Ishikawa (cell line): ENCODE measurements at regions not wholly inside any gene's neighbourhood (a gene's known extent, or its start where the extent isn't known, plus 50 kb on each side); places are given as distances from the start of the nearest gene placed in this dataset.

Source experiments
- CEBPB ChIP-seq: IDR thresholded peaks from 2 replicates; pipeline ENCODE4 v1.6.1; 2012
- CREB1 ChIP-seq: IDR thresholded peaks from 2 replicates; pipeline ENCODE4 v1.6.1; 2012; ENCODE audit warnings: low read depth
- EGR1 ChIP-seq: IDR thresholded peaks from 2 replicates; pipeline ENCODE4 v1.6.1; 2012
- EP300 ChIP-seq: IDR thresholded peaks from 2 replicates; pipeline ENCODE4 v1.6.1; 2012; ENCODE audit warnings: borderline replicate concordance
- FOXM1 ChIP-seq: IDR thresholded peaks from 2 replicates; pipeline ENCODE4 v1.6.1; 2012; ENCODE audit warnings: low read depth, borderline replicate concordance
- NFIC ChIP-seq: IDR thresholded peaks from 2 replicates; pipeline ENCODE4 v1.6.1; 2012
- RAD21 ChIP-seq: IDR thresholded peaks from 2 replicates; pipeline ENCODE4 v1.6.1; 2012; ENCODE audit warnings: low read depth
- TAF1 ChIP-seq: IDR thresholded peaks from 2 replicates; pipeline ENCODE4 v1.6.1; 2012; ENCODE audit warnings: low read depth, mild to moderate bottlenecking
- TCF12 ChIP-seq: IDR thresholded peaks from 2 replicates; pipeline ENCODE4 v1.6.1; 2012; ENCODE audit warnings: low read depth
- TEAD4 ChIP-seq: IDR thresholded peaks from 2 replicates; pipeline ENCODE4 v1.6.1; 2012
- YY1 ChIP-seq: IDR thresholded peaks from 2 replicates; pipeline ENCODE4 v1.6.1; 2012; ENCODE audit warnings: low read depth
- ZBTB7A ChIP-seq: IDR thresholded peaks from 2 replicates; pipeline ENCODE4 v1.6.1; 2012; ENCODE audit warnings: low read depth
- TF ChIP-seq, protein P1 (sequence below): IDR thresholded peaks from 2 replicates; pipeline ENCODE4 v1.6.1; 2012; ENCODE audit warnings: low read depth, mild to moderate bottlenecking
- TF ChIP-seq, protein P2 (sequence below): IDR thresholded peaks from 2 replicates; pipeline ENCODE4 v1.6.1; 2012
- TF ChIP-seq, protein P3 (sequence below): IDR thresholded peaks from 2 replicates; pipeline ENCODE4 v1.6.1; 2012

DNA sequence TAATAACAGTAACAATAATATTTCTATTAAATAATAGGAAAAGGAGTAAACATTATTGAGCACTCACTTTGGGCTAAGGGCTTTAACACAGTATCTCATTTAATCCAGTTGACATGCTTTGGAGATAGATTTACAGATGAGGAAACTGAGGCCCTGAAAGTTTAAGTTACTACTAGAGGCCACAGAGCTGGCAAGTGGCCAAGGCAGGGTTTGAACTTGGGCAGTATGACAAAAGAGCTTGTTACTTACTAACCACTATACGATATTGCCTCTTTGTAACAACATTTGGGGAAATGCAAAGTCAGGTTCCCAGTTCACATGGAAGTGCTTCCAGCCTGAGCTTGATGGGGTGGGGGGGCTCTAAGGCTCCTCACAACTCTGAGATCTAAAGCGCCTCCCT lies 149.1 kb upstream of the LMCD1 start:
- TF ChIP-seq CREB1 (no peak), CEBPB (no peak), TEAD4 (no peak), RAD21 (no peak), TAF1 (no peak), ZBTB7A (no peak), FOXM1 (no peak), TCF12 (no peak), NFIC (no peak)

DNA sequence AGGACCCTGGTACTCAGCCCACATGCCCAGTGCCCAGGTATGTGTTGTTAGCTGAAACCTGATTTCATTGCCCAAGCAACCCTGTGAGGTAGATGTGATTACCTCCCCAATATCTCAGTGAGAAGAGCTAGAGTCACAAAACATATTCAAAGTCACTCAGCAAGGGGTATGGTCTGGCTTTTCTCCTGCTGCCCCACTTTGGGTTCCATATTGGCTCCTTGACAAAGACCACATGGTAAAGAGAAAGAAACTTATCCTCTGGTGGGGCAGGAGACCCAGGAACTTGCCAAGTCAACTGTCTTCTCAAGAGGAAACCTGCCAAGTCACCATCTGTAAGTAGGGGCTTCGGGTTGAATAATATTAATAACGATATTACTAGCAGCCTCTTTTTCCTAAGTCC lies 148.3 kb upstream of the LMCD1 start:
- TF ChIP-seq, protein P1, sequence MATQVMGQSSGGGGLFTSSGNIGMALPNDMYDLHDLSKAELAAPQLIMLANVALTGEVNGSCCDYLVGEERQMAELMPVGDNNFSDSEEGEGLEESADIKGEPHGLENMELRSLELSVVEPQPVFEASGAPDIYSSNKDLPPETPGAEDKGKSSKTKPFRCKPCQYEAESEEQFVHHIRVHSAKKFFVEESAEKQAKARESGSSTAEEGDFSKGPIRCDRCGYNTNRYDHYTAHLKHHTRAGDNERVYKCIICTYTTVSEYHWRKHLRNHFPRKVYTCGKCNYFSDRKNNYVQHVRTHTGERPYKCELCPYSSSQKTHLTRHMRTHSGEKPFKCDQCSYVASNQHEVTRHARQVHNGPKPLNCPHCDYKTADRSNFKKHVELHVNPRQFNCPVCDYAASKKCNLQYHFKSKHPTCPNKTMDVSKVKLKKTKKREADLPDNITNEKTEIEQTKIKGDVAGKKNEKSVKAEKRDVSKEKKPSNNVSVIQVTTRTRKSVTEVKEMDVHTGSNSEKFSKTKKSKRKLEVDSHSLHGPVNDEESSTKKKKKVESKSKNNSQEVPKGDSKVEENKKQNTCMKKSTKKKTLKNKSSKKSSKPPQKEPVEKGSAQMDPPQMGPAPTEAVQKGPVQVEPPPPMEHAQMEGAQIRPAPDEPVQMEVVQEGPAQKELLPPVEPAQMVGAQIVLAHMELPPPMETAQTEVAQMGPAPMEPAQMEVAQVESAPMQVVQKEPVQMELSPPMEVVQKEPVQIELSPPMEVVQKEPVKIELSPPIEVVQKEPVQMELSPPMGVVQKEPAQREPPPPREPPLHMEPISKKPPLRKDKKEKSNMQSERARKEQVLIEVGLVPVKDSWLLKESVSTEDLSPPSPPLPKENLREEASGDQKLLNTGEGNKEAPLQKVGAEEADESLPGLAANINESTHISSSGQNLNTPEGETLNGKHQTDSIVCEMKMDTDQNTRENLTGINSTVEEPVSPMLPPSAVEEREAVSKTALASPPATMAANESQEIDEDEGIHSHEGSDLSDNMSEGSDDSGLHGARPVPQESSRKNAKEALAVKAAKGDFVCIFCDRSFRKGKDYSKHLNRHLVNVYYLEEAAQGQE = no peak
- TF ChIP-seq EGR1 = no peak
- no peak for TF ChIP-seq YY1
- no peak for TF ChIP-seq NFIC
- no peak for TF ChIP-seq TEAD4
- TF ChIP-seq RAD21 = no peak
- TF ChIP-seq, protein P2, sequence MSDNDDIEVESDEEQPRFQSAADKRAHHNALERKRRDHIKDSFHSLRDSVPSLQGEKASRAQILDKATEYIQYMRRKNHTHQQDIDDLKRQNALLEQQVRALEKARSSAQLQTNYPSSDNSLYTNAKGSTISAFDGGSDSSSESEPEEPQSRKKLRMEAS = no peak
- TF ChIP-seq CREB1 = no peak
- TF ChIP-seq, protein P3, sequence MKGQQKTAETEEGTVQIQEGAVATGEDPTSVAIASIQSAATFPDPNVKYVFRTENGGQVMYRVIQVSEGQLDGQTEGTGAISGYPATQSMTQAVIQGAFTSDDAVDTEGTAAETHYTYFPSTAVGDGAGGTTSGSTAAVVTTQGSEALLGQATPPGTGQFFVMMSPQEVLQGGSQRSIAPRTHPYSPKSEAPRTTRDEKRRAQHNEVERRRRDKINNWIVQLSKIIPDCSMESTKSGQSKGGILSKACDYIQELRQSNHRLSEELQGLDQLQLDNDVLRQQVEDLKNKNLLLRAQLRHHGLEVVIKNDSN = no peak
- no peak for TF ChIP-seq ZBTB7A
- no peak for TF ChIP-seq CEBPB
- TF ChIP-seq FOXM1 = no peak
- no peak for TF ChIP-seq TAF1
- no peak for TF ChIP-seq TCF12
- no peak for TF ChIP-seq EP300

DNA sequence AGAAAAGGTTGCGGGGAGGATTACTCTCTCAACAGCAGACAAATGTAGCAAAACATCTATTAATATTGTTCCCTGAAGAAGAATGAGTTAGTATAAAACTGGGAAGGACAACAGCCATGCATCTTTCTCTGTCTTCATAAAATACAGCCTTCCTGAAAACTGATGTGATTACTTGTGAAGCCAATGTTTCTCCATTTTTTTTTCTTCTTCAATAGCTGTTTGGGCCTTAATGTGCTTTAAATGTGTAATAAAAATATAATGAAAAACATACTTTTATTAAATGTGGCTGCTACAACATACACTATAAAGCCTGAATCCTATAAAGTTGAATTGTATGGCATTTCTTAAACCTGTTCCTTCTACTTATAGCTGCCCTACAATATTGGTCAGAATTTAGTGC lies 146.3 kb upstream of the LMCD1 start:
- TF ChIP-seq RAD21 (no peak), ZBTB7A (no peak)

DNA sequence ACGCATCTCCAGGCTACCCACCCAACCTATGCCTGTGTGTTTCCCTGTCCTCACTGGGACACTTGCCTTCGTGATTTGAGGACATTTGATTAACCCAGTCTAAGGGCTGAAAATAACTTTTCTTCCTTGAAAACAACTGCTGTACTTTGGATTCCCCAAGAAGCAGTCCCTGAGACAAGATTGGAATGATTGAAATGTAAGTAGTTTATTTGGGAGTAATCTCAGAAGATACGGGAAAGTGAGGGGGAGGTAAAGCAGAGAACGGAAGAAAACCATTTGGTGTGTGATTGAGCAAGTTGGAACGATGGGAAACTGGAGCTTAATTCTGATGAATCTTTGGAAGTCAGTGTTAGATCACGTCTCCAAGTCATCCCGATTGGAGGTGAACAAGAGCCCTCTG lies 143.8 kb upstream of the LMCD1 start:
- no peak for TF ChIP-seq NFIC
- no peak for TF ChIP-seq YY1
- TF ChIP-seq EP300 = no peak
- TF ChIP-seq TAF1 = no peak
- TF ChIP-seq, protein P1 = no peak
- no peak for TF ChIP-seq FOXM1
- no peak for TF ChIP-seq EGR1
- TF ChIP-seq ZBTB7A = no peak
- TF ChIP-seq TEAD4 = no peak
- no peak for TF ChIP-seq CREB1
- TF ChIP-seq, protein P3 = no peak
- TF ChIP-seq CEBPB = no peak
- TF ChIP-seq, protein P2 = no peak
- TF ChIP-seq TCF12 = no peak

DNA sequence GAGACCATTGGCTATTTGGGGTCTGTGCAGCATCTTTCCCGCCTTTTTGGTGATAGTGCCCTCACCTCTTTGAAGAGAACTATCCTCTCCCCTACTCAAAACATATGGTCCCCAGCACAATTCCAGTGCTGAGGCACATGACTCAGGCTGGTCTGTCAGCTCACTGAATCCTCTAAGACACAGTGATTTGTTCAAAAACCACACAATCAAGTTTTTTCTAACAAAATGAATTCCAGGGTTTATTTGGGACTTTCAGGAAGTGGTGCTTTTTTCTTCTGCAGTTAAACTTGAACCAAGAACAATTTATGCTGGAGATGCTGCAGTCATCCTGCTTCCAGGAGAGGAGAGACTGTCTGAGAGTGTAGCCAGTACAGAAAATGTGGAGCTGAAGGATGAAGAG lies 142.5 kb upstream of the LMCD1 start:
- TF ChIP-seq NFIC (no peak), FOXM1 (no peak), TCF12 (no peak), TEAD4 (no peak), EP300 (no peak), CREB1 (no peak), RAD21 (no peak), EGR1 (no peak), YY1 (no peak), TAF1 (no peak)
- TF ChIP-seq, protein P2 = no peak
- TF ChIP-seq, protein P3 = no peak
- TF ChIP-seq, protein P1 = no peak
